Mesendoderm (in vitro differentiated cells): ENCODE measurements at regions not wholly inside any gene's neighbourhood (a gene's known extent, or its start where the extent isn't known, plus 50 kb on each side); places are given as distances from the start of the nearest gene placed in this dataset.
"Not testable (repeated sequence)": the region's sequence is repeated elsewhere in the genome, so short reads cannot be mapped to it uniquely, and the experiment has no call there.

Experiments used
- DNase-seq: peaks from one replicate; pipeline ENCODE4 v3.0.0; 2013
- H2AK5ac ChIP-seq: 2 replicates; pipeline ENCODE4 v1.6.1; 2013; ENCODE audit warnings: low read length, inconsistent platforms
- H2BK120ac ChIP-seq: 2 replicates; pipeline ENCODE4 v1.6.1; 2013; ENCODE audit warnings: low read depth, mild to moderate bottlenecking, low read length, moderate library complexity, mixed read lengths
- H2BK15ac ChIP-seq: replicated peaks from 2 replicates; pipeline ENCODE4 v1.6.1; 2013; ENCODE audit warnings: low read depth, mild to moderate bottlenecking, moderate library complexity
- H2BK5ac ChIP-seq: 2 replicates; pipeline ENCODE4 v1.6.1; 2013; ENCODE audit warnings: low read length, inconsistent platforms
- H3K18ac ChIP-seq: 2 replicates; pipeline ENCODE4 v1.6.1; 2013; ENCODE audit warnings: mild to moderate bottlenecking, low read length, mixed read lengths
- H3K23ac ChIP-seq: one replicate; pipeline ENCODE4 v1.6.1; 2013; ENCODE audit warnings: low read length
- H3K27ac ChIP-seq: 2 replicates; pipeline ENCODE4 v1.5.1; 2013; ENCODE audit warnings: low read depth, mild to moderate bottlenecking, inconsistent platforms, low read length, moderate library complexity
- H3K27me3 ChIP-seq: 2 replicates; pipeline ENCODE4 v1.6.1; 2013; ENCODE audit warnings: low read length, control low read depth, mild to moderate bottlenecking, inconsistent platforms; ENCODE audit not compliant: insufficient read depth, poor library complexity
- H3K36me3 ChIP-seq: 2 replicates; pipeline ENCODE4 v1.6.1; 2013; ENCODE audit warnings: low read length, inconsistent platforms; ENCODE audit not compliant: control insufficient read depth, insufficient read depth
- H3K4ac ChIP-seq: one replicate; pipeline ENCODE4 v1.6.1; 2013; ENCODE audit warnings: low read depth, mild to moderate bottlenecking, low read length, moderate library complexity
- H3K4me1 ChIP-seq: 2 replicates; pipeline ENCODE4 v1.6.1; 2013; ENCODE audit warnings: low read depth, low read length, inconsistent platforms; ENCODE audit not compliant: control insufficient read depth
- H3K4me2 ChIP-seq: 2 replicates; pipeline ENCODE4 v1.6.1; 2013; ENCODE audit warnings: low read length
- H3K4me3 ChIP-seq: 2 replicates; pipeline ENCODE4 v1.5.1; 2013; ENCODE audit warnings: mild to moderate bottlenecking, low read length
- H3K56ac ChIP-seq: one replicate; pipeline ENCODE4 v1.6.1; 2013; ENCODE audit warnings: low read length
- H3K79me1 ChIP-seq: 2 replicates; pipeline ENCODE4 v1.6.1; 2013; ENCODE audit warnings: low read length, inconsistent platforms
- H3K79me2 ChIP-seq: 2 replicates; pipeline ENCODE4 v1.6.1; 2013; ENCODE audit warnings: mild to moderate bottlenecking, low read length; ENCODE audit not compliant: control insufficient read depth, insufficient read depth
- H3K9ac ChIP-seq: 2 replicates; pipeline ENCODE4 v1.6.1; 2013; ENCODE audit warnings: low read length, inconsistent platforms
- H4K5ac ChIP-seq: one replicate; pipeline ENCODE4 v1.6.1; 2013; ENCODE audit warnings: low read length
- H4K8ac ChIP-seq: one replicate; pipeline ENCODE4 v1.6.1; 2013; ENCODE audit warnings: low read depth, mild to moderate bottlenecking, control low read depth, low read length, moderate library complexity
- WGBS: extraction: QIAGEN DNeasy Blood & Tissue Kit; methylation state at CpG from one replicate; pipeline ENCODE4 v1.1.7; 2013; ENCODE audit warnings: low lambda C conversion rate, missing lambda C conversion rate; ENCODE audit not compliant: insufficient coverage; ENCODE audit errors: extremely low coverage; 5-methylcytosine and 5-hydroxymethylcytosine counted together

DNA sequence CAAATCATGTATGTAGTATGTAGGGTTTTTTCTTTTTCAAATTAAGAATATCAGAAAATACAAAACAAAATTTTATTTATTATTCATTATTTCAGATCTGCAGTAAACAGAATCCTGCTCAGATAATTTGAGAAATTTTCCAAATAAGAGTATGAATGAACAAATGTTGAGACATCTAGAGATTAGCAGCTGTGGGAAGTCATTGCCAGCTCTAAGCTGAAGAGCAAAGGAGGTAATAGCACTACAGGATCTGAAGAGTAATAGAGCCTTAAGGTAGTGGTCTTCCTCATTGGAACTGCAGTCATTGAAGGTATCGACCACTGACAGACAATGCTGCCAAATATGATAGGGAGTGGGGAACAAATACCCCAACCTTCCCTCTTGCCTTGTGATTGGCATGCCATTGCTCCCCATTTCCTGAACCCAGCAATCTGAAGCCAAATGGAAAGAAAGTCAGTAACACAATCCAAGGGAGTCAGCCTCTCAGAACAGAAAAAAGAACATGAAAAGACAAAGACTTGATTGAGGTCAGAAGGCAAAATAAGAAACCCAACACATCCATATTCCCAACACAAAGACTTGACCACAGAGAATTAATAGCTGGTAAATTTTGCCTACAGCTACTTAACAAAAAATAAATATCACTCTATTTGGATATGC, 963.4 kb upstream of the ADAMTS5 start:
- not testable (repeated sequence) for H3K4me1 ChIP-seq, H2BK15ac ChIP-seq, H3K79me1 ChIP-seq, H2BK5ac ChIP-seq, H3K4me3 ChIP-seq, H3K56ac ChIP-seq, H3K23ac ChIP-seq, H4K5ac ChIP-seq, H3K9ac ChIP-seq, H3K36me3 ChIP-seq, H3K18ac ChIP-seq, H3K79me2 ChIP-seq, H4K8ac ChIP-seq, H3K27me3 ChIP-seq, H3K27ac ChIP-seq, H3K4ac ChIP-seq, H3K4me2 ChIP-seq, H2AK5ac ChIP-seq, H2BK120ac ChIP-seq, DNase-seq
- WGBS: no CpG with 5 or more reads among the region's 1 CpG

DNA sequence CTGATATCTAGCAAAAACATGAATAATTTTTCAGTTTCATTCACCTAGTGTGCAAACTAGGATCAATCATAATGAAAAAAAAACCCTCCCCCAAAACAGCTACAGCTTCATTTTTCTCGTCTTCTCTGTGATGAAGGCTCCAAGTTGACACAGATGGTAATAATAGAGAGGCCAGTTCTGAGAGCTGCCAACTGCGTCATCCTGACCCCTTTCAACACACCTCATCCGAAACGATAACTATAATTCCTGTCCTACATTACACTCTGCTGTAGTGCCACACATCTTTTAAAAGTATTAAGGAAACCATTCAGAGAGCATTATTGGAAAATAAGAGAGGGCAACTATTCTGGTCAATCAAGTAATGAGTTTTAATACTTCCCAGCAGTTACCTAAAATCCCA, 962.3 kb upstream of the ADAMTS5 start:
- WGBS: no CpG with 5 or more reads among the region's 4 CpGs
- H3K9ac ChIP-seq, H2BK120ac ChIP-seq, H3K27me3 ChIP-seq, H3K56ac ChIP-seq, H3K27ac ChIP-seq, H3K36me3 ChIP-seq, H3K79me1 ChIP-seq, H3K4me3 ChIP-seq, H3K79me2 ChIP-seq, H2BK15ac ChIP-seq, H4K5ac ChIP-seq, H3K4ac ChIP-seq, H3K18ac ChIP-seq, H4K8ac ChIP-seq, H2BK5ac ChIP-seq, H3K23ac ChIP-seq, H3K4me2 ChIP-seq, H2AK5ac ChIP-seq, H3K4me1 ChIP-seq, DNase-seq: not testable (repeated sequence)

DNA sequence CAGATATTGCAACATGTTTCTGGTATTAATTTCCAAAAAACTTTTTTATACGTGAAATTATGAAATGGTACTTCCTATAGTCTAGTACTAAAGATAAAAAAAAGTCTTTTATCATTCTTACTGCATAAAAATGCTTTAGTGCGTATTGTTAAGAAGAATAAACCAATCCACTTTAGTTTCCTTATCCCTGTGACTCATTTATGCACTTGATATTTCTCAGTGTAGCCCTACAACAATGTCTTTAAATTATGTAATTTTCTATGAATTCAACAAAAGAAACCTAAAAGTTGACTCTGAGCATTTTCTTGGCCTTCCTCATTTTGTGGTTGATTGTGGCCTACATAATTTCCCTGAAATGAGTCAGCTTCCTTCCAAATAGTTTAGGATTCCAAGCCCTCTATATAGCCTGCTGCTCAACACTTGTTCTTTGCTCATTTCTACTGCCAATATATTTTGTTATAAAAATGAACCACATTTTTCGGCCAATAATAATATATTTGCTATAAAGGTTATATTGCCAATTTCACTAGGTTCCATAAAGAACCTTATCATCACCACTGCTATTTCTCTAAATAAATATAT, 961.7 kb upstream of the ADAMTS5 start:
- not testable (repeated sequence) for H4K5ac ChIP-seq, H3K27ac ChIP-seq, H3K27me3 ChIP-seq, H3K79me2 ChIP-seq, H3K56ac ChIP-seq, H3K4ac ChIP-seq, H3K18ac ChIP-seq, H3K9ac ChIP-seq, H2AK5ac ChIP-seq, H2BK120ac ChIP-seq, H2BK15ac ChIP-seq, H4K8ac ChIP-seq, H3K4me1 ChIP-seq, H3K23ac ChIP-seq, H3K79me1 ChIP-seq, DNase-seq, H3K4me3 ChIP-seq, H2BK5ac ChIP-seq, H3K36me3 ChIP-seq, H3K4me2 ChIP-seq
- WGBS: no CpG with 5 or more reads among the region's 3 CpGs

DNA sequence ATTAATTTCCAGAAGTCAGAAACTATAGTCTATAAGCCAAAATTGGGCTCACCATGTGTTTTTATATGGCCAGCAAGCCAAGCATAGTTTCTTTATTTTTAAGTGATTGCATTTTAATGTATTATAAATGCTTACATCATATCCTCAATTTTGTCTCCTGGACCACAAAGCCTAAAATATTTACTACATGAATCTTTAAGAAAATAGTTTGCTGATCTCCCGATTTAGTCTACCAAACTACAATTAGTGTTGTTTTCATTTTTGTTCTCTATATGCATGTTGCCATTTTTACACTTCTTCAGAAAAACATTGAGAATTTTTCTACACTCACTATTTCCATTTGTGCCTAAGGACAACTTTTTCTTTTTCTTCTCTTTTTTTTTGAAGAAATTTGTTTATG, 954.5 kb upstream of the ADAMTS5 start:
- H3K4me3 ChIP-seq, H2AK5ac ChIP-seq, H2BK5ac ChIP-seq, H3K79me1 ChIP-seq, H2BK120ac ChIP-seq, H4K5ac ChIP-seq, H3K4me2 ChIP-seq, H2BK15ac ChIP-seq, H3K4ac ChIP-seq, H3K27ac ChIP-seq, DNase-seq, H3K18ac ChIP-seq, H3K9ac ChIP-seq, H3K23ac ChIP-seq, H3K56ac ChIP-seq, H3K4me1 ChIP-seq, H3K36me3 ChIP-seq, H3K27me3 ChIP-seq, H4K8ac ChIP-seq, H3K79me2 ChIP-seq: not testable (repeated sequence)
- WGBS: no CpG with 5 or more reads among the region's 1 CpG

DNA sequence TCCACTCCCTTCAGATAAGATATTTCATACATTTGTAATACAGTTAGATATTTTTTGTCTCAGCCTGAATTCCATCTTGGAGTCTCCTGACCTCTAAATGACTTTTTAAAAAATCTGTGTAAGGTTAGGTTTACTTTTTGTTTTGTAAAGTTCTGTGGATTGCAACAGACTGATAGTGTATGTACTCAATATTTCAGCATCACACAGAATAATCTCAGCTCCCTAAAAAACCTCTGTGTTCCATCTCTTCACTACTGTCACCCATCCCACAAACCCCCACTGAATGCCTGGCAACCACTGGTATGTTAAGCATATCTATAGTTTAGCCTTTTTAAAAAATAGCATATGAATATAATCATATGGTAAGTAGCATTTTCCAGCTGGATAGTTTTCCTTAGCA, 951.1 kb upstream of the ADAMTS5 start:
- not testable (repeated sequence) for DNase-seq, H3K4me3 ChIP-seq, H3K36me3 ChIP-seq, H3K56ac ChIP-seq, H3K4me1 ChIP-seq, H3K79me2 ChIP-seq, H3K27ac ChIP-seq, H3K9ac ChIP-seq, H2BK5ac ChIP-seq, H3K4ac ChIP-seq, H4K8ac ChIP-seq, H3K4me2 ChIP-seq, H3K23ac ChIP-seq, H3K18ac ChIP-seq, H2BK15ac ChIP-seq, H3K79me1 ChIP-seq, H2AK5ac ChIP-seq, H4K5ac ChIP-seq, H2BK120ac ChIP-seq, H3K27me3 ChIP-seq

DNA sequence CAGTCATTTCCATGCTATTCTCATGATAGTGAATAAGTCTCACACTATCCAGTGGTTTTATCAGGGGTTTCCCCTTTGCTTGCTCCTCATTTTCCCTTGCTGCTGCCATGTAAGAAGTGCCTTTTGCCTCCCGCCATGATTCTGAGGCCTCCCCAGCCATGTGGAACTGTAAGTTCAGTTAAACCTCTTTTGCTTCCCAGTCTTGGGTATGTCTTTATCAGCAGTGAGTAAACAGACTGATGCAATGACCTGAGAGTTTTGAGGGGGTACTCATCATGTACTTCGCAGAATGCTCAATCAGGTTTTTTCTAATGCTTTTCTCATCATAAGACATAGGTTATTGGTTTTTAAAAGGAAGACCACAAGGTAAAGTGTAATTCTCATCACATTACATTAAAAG, 949.4 kb upstream of the ADAMTS5 start:
- not testable (repeated sequence) for H3K18ac ChIP-seq, H3K36me3 ChIP-seq, H3K4me3 ChIP-seq, H3K79me1 ChIP-seq, H4K8ac ChIP-seq, H2BK120ac ChIP-seq, H3K4me2 ChIP-seq, H3K9ac ChIP-seq, H2BK5ac ChIP-seq, H3K27me3 ChIP-seq, H4K5ac ChIP-seq, H2AK5ac ChIP-seq, H3K4me1 ChIP-seq, H3K4ac ChIP-seq, H2BK15ac ChIP-seq, H3K79me2 ChIP-seq, H3K27ac ChIP-seq, H3K56ac ChIP-seq, H3K23ac ChIP-seq
- peak; percentile 0 for DNase-seq
- WGBS: no CpG with 5 or more reads among the region's 2 CpGs
